SK-N-SH (cell line): ENCODE measurements at regions not wholly inside any gene's neighbourhood (a gene's known extent, or its start where the extent isn't known, plus 50 kb on each side); places are given as distances from the start of the nearest gene placed in this dataset.

Source experiments
- CTCF ChIA-PET: fragments of 300-600, 350-600 bp; formaldehyde crosslinking; extraction: SDS; loops from one replicate; lab custom pipeline; 2021; lab: Yijun Ruan, JAX
- POLR2A ChIA-PET: fragments of 350-600 bp; sonication (Branson Sonifier 250); formaldehyde crosslinking; extraction: SDS; loops from one replicate; lab custom pipeline; 2020; ENCODE audit warnings: antibody characterized with exemption, inconsistent platforms; lab: Yijun Ruan, JAX
- DNase-seq: peaks from one replicate; pipeline ENCODE4 v3.0.0; 2012
- H2AFZ ChIP-seq: fragments of 200-600 bp; sonication (generic); 2 replicates; pipeline ENCODE4 v1.8.1; 2016; ENCODE audit warnings: antibody characterized with exemption, mild to moderate bottlenecking, low read depth
- H3F3A ChIP-seq: fragments of 200-600 bp; sonication (generic); replicated peaks from 2 replicates; pipeline ENCODE3; 2016; ENCODE audit warnings: antibody characterized with exemption, mild to moderate bottlenecking; ENCODE audit not compliant: insufficient read depth
- H3K27ac ChIP-seq, 2 experiments: fragments of 200-500 bp in 1 of 2; fragments of 200-600 bp in 1 of 2; sonication (Bioruptor generic) in 1 of 2; sonication (generic), shearing (Covaris generic) in 1 of 2; 2 replicates each; pipeline versions ENCODE4 v1.5.1 to v1.6.1; 2014 to 2016; ENCODE audit warnings: low read depth in 2 of 2, inconsistent platforms in 1 of 2, low read length in 1 of 2, mild to moderate bottlenecking in 1 of 2, mixed read lengths in 1 of 2
- H3K27me3 ChIP-seq: fragments of 200-600 bp; sonication (generic), shearing (Covaris generic); 2 replicates; pipeline ENCODE4 v1.6.1; 2016; ENCODE audit warnings: mixed run types; ENCODE audit not compliant: insufficient read depth
- H3K36me3 ChIP-seq, 2 experiments: fragments of 200-500 bp in 1 of 2; fragments of 200-600 bp in 1 of 2; sonication (Bioruptor generic) in 1 of 2; sonication (generic) in 1 of 2; replicated peaks in 1 of 2; 2 replicates each; pipeline versions ENCODE3 to v1.5.1; 2014 to 2016; ENCODE audit warnings: low read length in 1 of 2, mild to moderate bottlenecking in 1 of 2; ENCODE audit not compliant: insufficient read depth in 2 of 2, control insufficient read depth in 1 of 2
- H3K4me1 ChIP-seq, 2 experiments: fragments of 200-500 bp in 1 of 2; fragments of 200-600 bp in 1 of 2; sonication (Bioruptor generic) in 1 of 2; sonication (generic), shearing (Covaris generic) in 1 of 2; 2 replicates each; pipeline versions ENCODE4 v1.5.1 to v1.6.1; 2014 to 2016; ENCODE audit warnings: low read depth in 1 of 2, low read length in 1 of 2, mixed run types in 1 of 2; ENCODE audit not compliant: insufficient read depth in 2 of 2, control insufficient read depth in 1 of 2
- H3K4me2 ChIP-seq: fragments of 200-600 bp; sonication (generic), shearing (Covaris generic); 2 replicates; pipeline ENCODE4 v1.6.1; 2017; ENCODE audit warnings: mixed run types
- H3K4me3 ChIP-seq, 2 experiments: fragments of 200-500 bp in 1 of 2; fragments of 200-600 bp in 1 of 2; sonication (Bioruptor generic) in 1 of 2; sonication (generic), shearing (Covaris generic) in 1 of 2; 2 replicates each; pipeline versions ENCODE4 v1.5.1 to v1.8.1; 2014 to 2016; ENCODE audit warnings: low read depth in 2 of 2, inconsistent platforms in 1 of 2, low read length in 1 of 2, mild to moderate bottlenecking in 1 of 2, mixed read lengths in 1 of 2, moderate library complexity in 1 of 2
- H3K79me2 ChIP-seq: fragments of 200-600 bp; sonication (generic); 2 replicates; pipeline ENCODE4 v1.8.1; 2017; ENCODE audit warnings: mild to moderate bottlenecking; ENCODE audit not compliant: insufficient read depth
- H3K9ac ChIP-seq: fragments of 200-600 bp; sonication (generic); 2 replicates; pipeline ENCODE4 v1.6.1; 2017; ENCODE audit warnings: mixed run types
- H3K9me2 ChIP-seq: fragments of 200-600 bp; sonication (generic); 2 replicates; pipeline ENCODE4 v1.6.1; 2017; ENCODE audit warnings: mixed run types
- H3K9me3 ChIP-seq: fragments of 200-600 bp; sonication (generic); 2 replicates; pipeline ENCODE4 v1.6.1; 2017; ENCODE audit warnings: mixed run types, mild to moderate bottlenecking, moderate library complexity
- H4K20me1 ChIP-seq: fragments of 200-600 bp; sonication (generic); 2 replicates; pipeline ENCODE4 v1.6.1; 2017; ENCODE audit warnings: mild to moderate bottlenecking, mixed run types; ENCODE audit not compliant: insufficient read depth
- CTCF ChIP-seq: fragments of 200-600 bp; sonication (generic); IDR thresholded peaks from 2 replicates; pipeline ENCODE4 v1.6.1; 2017; ENCODE audit warnings: antibody characterized with exemption, mild to moderate bottlenecking, moderate library complexity
- EP300 ChIP-seq, 2 experiments: IDR thresholded peaks; 2 replicates each; pipeline versions ENCODE4 v1.4.0 to v1.6.1; 2012; ENCODE audit warnings: borderline replicate concordance in 1 of 2, low read depth in 1 of 2, low read length in 1 of 2
- EZH2phosphoT487 ChIP-seq: fragments of 200-600 bp; sonication (generic); IDR thresholded peaks from 2 replicates; pipeline ENCODE4 v1.6.1; 2017; ENCODE audit warnings: low read depth, mixed run types, mild to moderate bottlenecking, antibody characterized with exemption, moderate library complexity, borderline replicate concordance
- FOSL2 ChIP-seq: IDR thresholded peaks from 2 replicates; pipeline ENCODE4 v1.4.0; 2012; ENCODE audit warnings: low read depth, mild to moderate bottlenecking, moderate library complexity, borderline replicate concordance
- FOXM1 ChIP-seq: IDR thresholded peaks from 2 replicates; pipeline ENCODE4 v1.4.0; 2012; ENCODE audit warnings: low read depth, mild to moderate bottlenecking
- GABPA ChIP-seq: IDR thresholded peaks from 2 replicates; pipeline ENCODE4 v1.4.0; 2012; ENCODE audit warnings: low read depth, mild to moderate bottlenecking
- GATA2 ChIP-seq: sonication (generic); formaldehyde crosslinking; IDR thresholded peaks from 2 replicates; pipeline ENCODE4 v1.5.0; 2020; ENCODE audit warnings: mild to moderate bottlenecking, missing genetic modification reagents
- MAX ChIP-seq: IDR thresholded peaks from 2 replicates; pipeline ENCODE4 v1.4.0; 2012; ENCODE audit warnings: low read depth
- MXI1 ChIP-seq: IDR thresholded peaks from 2 replicates; pipeline ENCODE4 v1.6.1; 2012; ENCODE audit warnings: mild to moderate bottlenecking, low read depth, low read length, improper control_type of control experiment
- NRF1 ChIP-seq: IDR thresholded peaks from 2 replicates; pipeline ENCODE4 v1.6.1; 2012; ENCODE audit warnings: low read depth, mild to moderate bottlenecking, low read length
- PBX3 ChIP-seq: IDR thresholded peaks from 2 replicates; pipeline ENCODE4; 2012
- RAD21 ChIP-seq: IDR thresholded peaks from 2 replicates; pipeline ENCODE4 v1.6.1; 2012; ENCODE audit warnings: mild to moderate bottlenecking, low read length
- REST ChIP-seq: IDR thresholded peaks from 2 replicates; pipeline ENCODE4 v1.6.1; 2012; ENCODE audit warnings: mild to moderate bottlenecking, low read depth, low read length, moderate library complexity
- RXRA ChIP-seq: IDR thresholded peaks from 2 replicates; pipeline ENCODE4 v1.4.0; 2012; ENCODE audit warnings: low read depth, mild to moderate bottlenecking, borderline replicate concordance
- SIN3A ChIP-seq: IDR thresholded peaks from 2 replicates; pipeline ENCODE4 v1.6.1; 2012; ENCODE audit warnings: low read depth, mild to moderate bottlenecking, low read length, moderate library complexity, borderline replicate concordance
- TAF1 ChIP-seq: IDR thresholded peaks from 2 replicates; pipeline ENCODE4 v1.6.1; 2012; ENCODE audit warnings: low read depth, mild to moderate bottlenecking, low read length, moderate library complexity, borderline replicate concordance
- TCF12 ChIP-seq: IDR thresholded peaks from 2 replicates; pipeline ENCODE4 v1.4.0; 2012
- TEAD4 ChIP-seq: IDR thresholded peaks from 2 replicates; pipeline ENCODE4 v1.4.0; 2012; ENCODE audit warnings: mild to moderate bottlenecking, borderline replicate concordance; ENCODE audit not compliant: insufficient read depth
- YY1 ChIP-seq: IDR thresholded peaks from 2 replicates; pipeline ENCODE4 v1.4.0; 2012; ENCODE audit warnings: low read depth, mild to moderate bottlenecking
- WGBS: methylation state at CpG from one replicate; pipeline ENCODE4 v1.1.6; 2017; ENCODE audit warnings: low lambda C conversion rate; 5-methylcytosine and 5-hydroxymethylcytosine counted together
- TF ChIP-seq, protein P1 (sequence below): IDR thresholded peaks from 2 replicates; pipeline ENCODE4 v1.4.0; 2012; ENCODE audit warnings: low read depth, borderline replicate concordance

GRCh38 chr2:114286438-114286837 is 156.0 kb upstream of the DPP10 start:
- Histone ChIP-seq H3F3A (no peaks in the 10 kb centered on the region), H3K9me2 (no peaks in the 10 kb centered on the region), H4K20me1 (no peaks in the 10 kb centered on the region), H3K9me3 (no peaks in the 10 kb centered on the region), H3K27ac (no peak overlapping the region), H3K9ac (no peak overlapping the region), H3K4me1 (no peaks in the 10 kb centered on the region), H3K4me2 (no peak overlapping the region), H3K27me3 (no peaks in the 10 kb centered on the region), H3K4me3 (no peak overlapping the region), H3K36me3 (no peaks in the 10 kb centered on the region), H3K79me2 (no peaks in the 10 kb centered on the region), H2AFZ (no peak overlapping the region)
- ChIA-PET POLR2A (no interaction called here), CTCF (no interaction called here)
- no peak for TF ChIP-seq EZH2phosphoT487
- no peak for TF ChIP-seq CTCF
- no peak for TF ChIP-seq YY1
- WGBS, result 19% methylated on average over 8 of the region's 8 CpGs
- DNase-seq, result no peak

- Histone ChIP-seq H2AFZ (no peak overlapping the region), H3K4me1 (no peaks in the 10 kb centered on the region), H4K20me1 (no peaks in the 10 kb centered on the region), H3K4me2 (no peak overlapping the region), H3K9me3 (no peaks in the 10 kb centered on the region), H3K27ac (no peak overlapping the region), H3F3A (no peaks in the 10 kb centered on the region), H3K9ac (no peak overlapping the region), H3K79me2 (no peaks in the 10 kb centered on the region), H3K9me2 (no peaks in the 10 kb centered on the region), H3K36me3 (no peaks in the 10 kb centered on the region), H3K27me3 (no peaks in the 10 kb centered on the region), H3K4me3 (no peak overlapping the region)
- POLR2A ChIA-PET, result no interaction called here
- no peak for DNase-seq
- CTCF ChIA-PET, result no interaction called here
- 30% methylated on average over 5 of the region's 5 CpGs for WGBS
- TF ChIP-seq PBX3 (no peak), MXI1 (no peak), EP300 (IDR thresholded peaks at IDR 0.05; ENCODE audit: borderline replicate concordance in 1 of 2, low read depth in 1 of 2, low read length in 1 of 2) (no peak), TAF1 (no peak), EZH2phosphoT487 (no peak), RAD21 (no peak), YY1 (no peak), TCF12 (no peak), GABPA (no peak), FOSL2 (no peak), NRF1 (no peak), FOXM1 (no peak), REST (no peak), SIN3A (no peak), TEAD4 (no peak), RXRA (no peak), MAX (no peak), GATA2 (CRISPR knock-in tag) (no peak)
- TF ChIP-seq, protein P1, sequence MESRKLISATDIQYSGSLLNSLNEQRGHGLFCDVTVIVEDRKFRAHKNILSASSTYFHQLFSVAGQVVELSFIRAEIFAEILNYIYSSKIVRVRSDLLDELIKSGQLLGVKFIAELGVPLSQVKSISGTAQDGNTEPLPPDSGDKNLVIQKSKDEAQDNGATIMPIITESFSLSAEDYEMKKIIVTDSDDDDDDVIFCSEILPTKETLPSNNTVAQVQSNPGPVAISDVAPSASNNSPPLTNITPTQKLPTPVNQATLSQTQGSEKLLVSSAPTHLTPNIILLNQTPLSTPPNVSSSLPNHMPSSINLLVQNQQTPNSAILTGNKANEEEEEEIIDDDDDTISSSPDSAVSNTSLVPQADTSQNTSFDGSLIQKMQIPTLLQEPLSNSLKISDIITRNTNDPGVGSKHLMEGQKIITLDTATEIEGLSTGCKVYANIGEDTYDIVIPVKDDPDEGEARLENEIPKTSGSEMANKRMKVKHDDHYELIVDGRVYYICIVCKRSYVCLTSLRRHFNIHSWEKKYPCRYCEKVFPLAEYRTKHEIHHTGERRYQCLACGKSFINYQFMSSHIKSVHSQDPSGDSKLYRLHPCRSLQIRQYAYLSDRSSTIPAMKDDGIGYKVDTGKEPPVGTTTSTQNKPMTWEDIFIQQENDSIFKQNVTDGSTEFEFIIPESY, result no peak
These were observed 149.1 kb upstream of the DPP10 start for GRCh38 chr2:114293355-114293754.
